Fibroblast of mammary gland (primary cell): ENCODE measurements at regions not wholly inside any gene's neighbourhood (a gene's known extent, or its start where the extent isn't known, plus 50 kb on each side); places are given as distances from the start of the nearest gene placed in this dataset.

Experiments
- DNase-seq: peaks from one replicate; pipeline ENCODE4 v3.0.0-alpha.2; 2010; ENCODE audit warnings: low read depth
- H3K4me3 ChIP-seq: 2 replicates; pipeline ENCODE4 v1.5.1; 2011; ENCODE audit warnings: low read depth, mild to moderate bottlenecking, low read length, moderate library complexity; ENCODE audit not compliant: control insufficient read depth
- TF ChIP-seq, protein P1 (sequence below): conservative IDR thresholded peaks from 2 replicates; pipeline ENCODE4 v1.5.1; 2011; ENCODE audit warnings: low read depth, low read length, inconsistent platforms; ENCODE audit not compliant: control insufficient read depth, insufficient read depth

DNA sequence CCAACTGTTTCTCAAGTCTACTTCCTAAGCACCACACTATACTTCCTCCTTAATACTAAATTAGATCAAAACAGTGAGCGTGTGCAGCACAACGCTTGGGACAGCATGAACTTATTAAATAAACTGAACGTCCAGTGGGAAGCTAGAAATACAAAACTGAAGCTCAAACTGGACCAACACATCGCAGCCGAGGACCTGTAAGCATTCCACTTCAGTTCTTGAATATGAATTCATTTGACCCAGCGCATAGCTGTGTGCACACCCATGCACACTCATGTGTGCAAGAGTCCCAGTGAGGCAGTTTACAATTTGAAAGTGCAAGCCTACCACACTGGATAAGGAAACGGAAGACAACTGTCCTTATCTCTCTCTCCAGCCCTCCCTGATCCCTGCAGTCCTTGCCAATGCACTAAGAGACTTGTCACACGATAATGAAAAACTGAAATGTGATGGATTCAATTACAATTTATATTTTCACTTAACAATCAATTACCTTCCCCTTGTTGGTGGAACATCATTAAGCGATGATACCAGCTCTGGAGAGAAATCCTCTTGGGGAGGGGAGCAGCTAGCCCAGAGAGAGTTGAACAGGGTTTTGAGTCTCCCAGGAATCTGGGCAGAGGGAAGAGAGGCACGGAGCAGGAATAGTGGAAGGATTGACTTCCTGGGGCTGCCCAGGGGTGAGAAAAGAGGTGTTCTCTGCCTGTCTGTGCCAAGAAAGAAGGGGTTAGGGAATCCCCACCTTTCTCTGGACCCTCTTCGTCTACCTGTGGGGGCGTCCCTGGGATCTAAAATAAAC lies 186.5 kb upstream of the KLHL29 start:
- TF ChIP-seq, protein P1, sequence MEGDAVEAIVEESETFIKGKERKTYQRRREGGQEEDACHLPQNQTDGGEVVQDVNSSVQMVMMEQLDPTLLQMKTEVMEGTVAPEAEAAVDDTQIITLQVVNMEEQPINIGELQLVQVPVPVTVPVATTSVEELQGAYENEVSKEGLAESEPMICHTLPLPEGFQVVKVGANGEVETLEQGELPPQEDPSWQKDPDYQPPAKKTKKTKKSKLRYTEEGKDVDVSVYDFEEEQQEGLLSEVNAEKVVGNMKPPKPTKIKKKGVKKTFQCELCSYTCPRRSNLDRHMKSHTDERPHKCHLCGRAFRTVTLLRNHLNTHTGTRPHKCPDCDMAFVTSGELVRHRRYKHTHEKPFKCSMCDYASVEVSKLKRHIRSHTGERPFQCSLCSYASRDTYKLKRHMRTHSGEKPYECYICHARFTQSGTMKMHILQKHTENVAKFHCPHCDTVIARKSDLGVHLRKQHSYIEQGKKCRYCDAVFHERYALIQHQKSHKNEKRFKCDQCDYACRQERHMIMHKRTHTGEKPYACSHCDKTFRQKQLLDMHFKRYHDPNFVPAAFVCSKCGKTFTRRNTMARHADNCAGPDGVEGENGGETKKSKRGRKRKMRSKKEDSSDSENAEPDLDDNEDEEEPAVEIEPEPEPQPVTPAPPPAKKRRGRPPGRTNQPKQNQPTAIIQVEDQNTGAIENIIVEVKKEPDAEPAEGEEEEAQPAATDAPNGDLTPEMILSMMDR: no peak
- no peak for DNase-seq
- H3K4me3 ChIP-seq: no peak overlapping the region

DNA sequence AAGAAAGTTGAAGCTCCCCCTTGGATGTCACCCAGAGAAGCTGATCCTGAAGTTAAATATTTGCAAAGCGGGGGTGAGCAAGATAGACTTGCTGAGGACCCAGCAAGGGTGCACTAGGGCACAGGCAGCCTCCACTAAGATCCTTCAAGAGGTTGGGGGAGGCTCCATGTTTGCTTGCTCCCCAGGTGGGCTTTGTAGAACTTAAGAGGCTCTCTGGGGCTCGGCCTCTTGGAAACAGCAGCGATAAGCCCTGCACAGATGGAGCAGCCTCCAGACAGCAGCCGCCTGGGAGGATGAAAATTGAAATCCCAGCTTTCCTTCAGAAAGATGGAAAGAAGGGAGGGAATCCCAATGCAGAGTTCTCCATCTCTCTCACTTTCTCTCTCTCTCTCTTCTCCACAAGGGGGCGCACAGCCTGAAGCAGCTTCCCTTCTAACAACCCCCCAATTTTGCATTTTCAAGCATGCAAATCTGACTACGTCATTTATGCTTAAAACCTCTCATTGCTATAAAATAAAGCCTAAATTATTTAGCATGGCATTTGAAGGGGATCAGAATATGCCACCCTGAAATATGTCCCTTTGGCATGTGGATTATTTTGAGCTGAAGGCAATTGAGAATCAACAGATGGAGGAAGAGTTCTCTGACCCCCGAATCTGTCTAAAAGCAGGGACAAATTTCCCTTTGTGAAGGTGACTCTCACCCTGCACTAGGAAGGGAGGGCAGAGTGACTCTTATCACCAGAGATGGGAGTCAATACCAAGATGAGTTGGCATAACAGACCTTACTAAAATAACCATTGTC lies 185.7 kb upstream of the KLHL29 start:
- TF ChIP-seq, protein P1: peak; percentile 66
- peak; percentile 30 for DNase-seq
- no peak overlapping the region for H3K4me3 ChIP-seq

DNA sequence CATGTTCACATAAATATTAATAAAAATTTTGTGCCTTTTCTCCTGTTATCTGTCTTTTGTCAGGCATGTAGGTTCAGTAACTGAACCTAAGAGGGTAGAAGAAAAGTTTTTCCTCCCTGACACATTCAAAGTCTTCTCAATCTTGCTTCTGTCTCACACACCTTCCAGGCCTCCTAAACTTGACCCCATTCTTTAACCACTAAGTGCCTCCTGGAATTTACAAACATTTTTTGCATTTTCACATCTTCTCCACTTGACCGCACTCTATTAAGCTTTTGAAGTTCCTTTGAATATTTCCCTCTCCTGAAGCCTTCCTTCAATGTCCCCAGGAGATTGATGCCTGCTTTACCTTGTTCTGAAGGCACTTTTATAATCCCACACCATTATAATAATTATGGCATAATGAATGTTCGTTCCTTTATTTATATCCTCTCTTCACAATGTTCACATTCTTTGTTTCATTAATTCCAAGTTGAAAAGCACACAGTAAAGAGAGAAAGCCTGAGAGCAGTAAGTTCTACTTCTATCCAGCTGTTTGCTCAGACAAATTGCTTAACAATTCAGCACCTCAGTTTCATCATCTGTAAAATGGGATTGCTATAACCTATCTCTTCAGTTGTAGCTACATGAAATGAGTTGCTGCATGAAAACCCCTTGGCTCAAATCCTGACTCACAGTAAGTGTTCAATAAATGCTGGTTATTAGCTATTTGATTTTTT lies 184.8 kb upstream of the KLHL29 start:
- DNase-seq: no peak
- no peak overlapping the region for H3K4me3 ChIP-seq
- TF ChIP-seq, protein P1: no peak

DNA sequence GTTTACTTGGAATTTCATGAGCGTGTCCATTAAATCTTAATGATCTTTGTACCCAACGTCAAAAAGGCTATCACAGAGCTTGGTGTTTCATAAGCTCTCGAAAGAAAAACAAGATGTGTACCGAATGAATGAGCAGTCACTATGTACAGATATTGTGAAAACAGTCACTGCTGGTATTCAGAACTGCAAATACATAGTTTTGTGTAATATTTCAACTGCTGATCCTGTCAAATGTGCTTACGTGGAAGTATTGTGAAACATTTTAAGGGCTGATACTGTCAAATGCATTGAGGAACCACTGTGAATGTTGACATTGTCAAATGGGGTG lies 184.2 kb upstream of the KLHL29 start:
- TF ChIP-seq, protein P1: no peak
- DNase-seq: no peak
- no peak overlapping the region for H3K4me3 ChIP-seq

DNA sequence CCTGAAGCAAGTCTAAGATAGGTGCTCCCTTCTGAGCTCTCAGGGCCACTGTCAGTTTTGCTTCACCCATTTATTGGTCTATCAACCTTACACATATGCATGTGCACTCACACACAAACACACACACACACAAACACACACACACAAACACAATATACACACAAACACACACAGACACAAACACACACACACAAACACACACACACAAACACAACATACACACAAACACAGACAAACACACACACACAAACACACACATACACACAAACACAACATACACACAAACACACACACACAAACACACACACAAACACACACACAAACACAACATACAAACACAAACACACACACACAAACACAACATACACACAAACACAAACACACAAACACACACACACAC lies 181.6 kb upstream of the KLHL29 start:
- DNase-seq: no peak
- TF ChIP-seq, protein P1: no peak
- H3K4me3 ChIP-seq: no peak overlapping the region

DNA sequence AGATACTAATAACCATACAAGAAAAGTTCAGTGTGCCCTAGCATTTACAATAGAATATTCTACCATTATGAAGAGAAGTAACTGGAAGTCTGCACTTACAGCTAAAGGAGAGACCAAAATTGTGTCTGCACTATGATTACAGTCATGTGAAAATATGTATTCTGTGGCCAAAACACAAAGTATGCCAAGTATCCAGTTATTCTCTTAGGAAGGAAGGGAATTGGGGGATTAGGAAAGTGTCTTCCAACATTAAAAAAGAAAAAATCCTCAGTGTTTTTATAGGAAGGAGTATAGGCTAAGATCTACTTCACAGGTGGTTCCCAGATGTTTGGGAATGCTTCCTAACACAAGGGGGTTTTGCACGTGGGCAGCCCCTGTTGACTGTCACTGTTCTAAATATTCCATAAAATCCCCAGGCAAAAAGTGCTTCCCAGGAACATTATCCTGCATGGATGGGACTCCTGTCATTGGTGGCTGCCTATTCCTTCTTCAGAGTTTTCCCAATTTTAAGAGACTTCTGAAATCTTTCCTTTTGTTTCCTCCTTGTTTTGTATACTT lies 180.2 kb upstream of the KLHL29 start:
- no peak overlapping the region for H3K4me3 ChIP-seq
- no peak for DNase-seq
- TF ChIP-seq, protein P1: no peak
